GM19099 (cell line): ENCODE measurements at regions not wholly inside any gene's neighbourhood (a gene's known extent, or its start where the extent isn't known, plus 50 kb on each side); places are given as distances from the start of the nearest gene placed in this dataset.

Source experiments
- POLR2A ChIP-seq: IDR thresholded peaks from 3 replicates; pipeline ENCODE4 v1.6.1; 2011; ENCODE audit warnings: low read depth; ENCODE audit not compliant: insufficient read length; ENCODE audit errors: extremely low read depth

DNA sequence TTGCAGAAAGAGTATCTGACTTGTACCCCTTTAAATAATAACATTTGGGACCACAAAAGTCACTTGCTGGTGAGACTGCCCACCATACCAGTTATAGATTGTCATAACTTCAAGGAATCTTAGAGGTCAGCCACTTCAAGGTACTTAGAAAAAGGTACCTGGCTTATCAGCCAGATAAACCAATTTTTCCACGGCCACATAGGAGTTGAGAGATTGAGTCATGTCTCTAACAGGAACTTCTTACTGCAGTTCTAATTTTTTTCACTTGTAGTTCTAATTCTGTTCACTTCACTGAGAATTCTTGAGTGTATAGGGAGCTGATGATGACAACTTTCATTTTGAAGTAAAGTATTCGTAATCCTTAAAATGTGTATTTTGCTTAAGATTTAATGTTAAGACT, 317.1 kb upstream of the CBLB start:
- TF ChIP-seq POLR2A, result no peak

DNA sequence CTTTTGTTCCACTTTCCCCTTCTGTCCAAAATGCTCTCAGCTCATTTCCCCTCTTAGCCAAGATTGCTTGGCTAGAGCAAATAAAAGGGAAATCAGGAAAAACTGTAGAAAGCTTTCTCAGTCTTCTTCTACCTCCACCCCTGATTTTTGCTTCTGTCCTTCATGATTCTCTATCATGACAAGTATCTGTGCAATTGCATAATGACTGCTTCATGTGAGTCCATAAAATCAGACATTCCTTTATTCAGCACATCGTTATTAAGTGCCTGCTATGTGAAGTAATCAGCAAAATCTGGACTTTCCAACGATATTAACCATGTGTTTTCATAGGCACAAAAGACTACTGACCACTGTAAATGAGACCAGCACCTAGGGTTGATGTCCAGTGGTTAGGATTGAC, 321.5 kb upstream of the CBLB start:
- no peak for TF ChIP-seq POLR2A

DNA sequence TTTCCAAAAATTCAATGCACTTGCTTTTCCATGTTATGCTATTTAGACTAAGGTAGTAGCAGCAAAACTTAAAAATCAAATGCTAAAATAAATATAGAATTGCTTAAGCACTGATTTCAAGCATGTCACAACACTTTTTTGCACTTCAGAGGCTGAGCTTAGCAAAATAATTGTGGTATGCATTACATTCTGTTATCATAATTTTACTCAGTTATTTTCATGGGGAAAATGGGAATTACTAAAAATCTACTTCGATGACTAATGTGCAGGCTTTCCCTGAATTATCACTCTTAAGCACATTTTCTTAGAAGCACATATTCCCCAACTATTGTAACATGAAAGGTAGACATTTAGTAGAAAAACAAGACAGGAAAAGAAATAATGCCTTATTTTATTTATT, 322.4 kb upstream of the CBLB start:
- no peak for TF ChIP-seq POLR2A

DNA sequence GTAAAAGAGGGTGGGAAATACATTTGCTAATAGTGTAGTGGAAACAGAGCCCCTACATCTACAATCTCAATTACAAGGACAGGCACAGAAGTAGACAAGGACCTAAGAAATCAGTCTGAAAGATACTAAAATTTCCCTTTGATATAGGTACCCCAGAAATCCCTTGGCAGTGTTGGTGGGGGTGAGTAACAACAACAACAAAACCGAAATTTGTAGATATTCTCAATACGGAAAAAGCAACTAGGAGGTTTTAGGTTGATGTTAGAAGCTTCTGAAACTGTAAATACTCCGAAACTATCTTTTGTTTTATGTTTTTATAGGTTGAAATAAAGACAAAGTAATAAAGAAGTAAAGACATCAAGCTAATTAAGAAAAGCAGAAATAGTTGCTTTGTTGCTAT, 323.1 kb upstream of the CBLB start:
- no peak for TF ChIP-seq POLR2A

DNA sequence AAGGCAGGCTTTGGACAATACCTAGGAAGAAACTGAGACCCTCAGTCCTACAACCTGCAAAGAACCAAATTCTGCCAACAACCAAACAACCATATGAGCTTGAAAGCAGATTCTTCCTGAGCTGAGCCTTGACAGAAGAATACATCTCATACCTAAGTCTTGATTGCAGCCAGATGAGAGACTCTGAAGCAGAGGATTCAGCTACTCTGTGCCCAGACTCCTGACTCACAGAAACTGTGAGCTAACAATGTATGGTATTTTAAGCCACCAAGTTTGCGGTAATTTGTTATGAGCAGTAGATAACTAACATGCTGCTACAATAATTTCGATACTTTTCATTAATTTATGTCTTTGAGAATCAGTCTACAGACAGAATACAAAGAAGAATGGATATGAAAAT, 325.1 kb upstream of the CBLB start:
- TF ChIP-seq POLR2A, result no peak

DNA sequence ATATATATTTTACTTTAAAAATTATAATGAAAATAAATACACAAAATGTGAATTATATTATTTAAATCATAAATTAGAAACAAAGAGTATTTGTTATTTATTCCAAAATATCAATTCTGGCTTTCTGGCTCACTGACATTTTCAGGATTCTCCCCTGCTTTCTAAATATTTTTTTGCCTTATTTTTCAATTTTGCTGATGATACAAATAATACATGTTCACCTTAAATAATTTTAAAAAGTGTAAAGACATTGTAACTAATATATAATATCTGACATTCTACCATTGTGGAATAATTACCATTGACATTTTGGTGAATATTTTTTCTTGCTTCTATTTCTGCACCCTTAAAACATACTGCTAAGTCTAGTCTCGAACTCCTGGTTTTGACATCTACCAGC, 325.9 kb upstream of the CBLB start:
- TF ChIP-seq POLR2A, result no peak

DNA sequence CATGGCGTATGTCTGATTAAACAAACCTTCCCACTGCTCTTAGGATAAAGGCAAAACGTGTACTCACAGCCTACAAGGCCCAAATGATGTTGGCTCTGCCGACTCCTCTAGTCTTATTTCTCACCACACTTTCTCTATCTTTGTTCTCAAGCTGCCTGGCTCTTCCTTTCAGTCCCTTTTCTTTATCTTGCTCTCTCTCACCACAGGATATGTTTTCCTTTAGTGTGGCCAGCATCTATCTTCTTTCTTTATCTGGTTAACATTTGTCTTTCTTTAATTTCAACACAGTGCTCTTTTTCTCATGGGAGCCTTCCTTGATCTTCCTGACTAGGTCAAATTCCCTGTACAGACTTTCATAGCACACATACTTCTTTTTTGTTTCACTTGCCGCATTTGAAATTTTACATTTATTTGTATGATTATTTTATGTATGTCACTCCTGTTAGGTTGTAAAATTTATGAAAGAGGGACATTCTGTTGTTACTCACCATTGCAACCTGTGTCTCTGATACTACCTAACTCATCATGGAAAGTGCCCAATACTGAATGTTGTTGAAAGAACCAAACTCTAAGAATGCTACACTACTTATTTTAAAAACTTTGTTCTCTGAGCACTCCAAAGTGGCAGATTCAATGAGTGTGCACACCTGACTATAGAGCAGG, 328.9 kb upstream of the CBLB start:
- TF ChIP-seq POLR2A, result no peak

DNA sequence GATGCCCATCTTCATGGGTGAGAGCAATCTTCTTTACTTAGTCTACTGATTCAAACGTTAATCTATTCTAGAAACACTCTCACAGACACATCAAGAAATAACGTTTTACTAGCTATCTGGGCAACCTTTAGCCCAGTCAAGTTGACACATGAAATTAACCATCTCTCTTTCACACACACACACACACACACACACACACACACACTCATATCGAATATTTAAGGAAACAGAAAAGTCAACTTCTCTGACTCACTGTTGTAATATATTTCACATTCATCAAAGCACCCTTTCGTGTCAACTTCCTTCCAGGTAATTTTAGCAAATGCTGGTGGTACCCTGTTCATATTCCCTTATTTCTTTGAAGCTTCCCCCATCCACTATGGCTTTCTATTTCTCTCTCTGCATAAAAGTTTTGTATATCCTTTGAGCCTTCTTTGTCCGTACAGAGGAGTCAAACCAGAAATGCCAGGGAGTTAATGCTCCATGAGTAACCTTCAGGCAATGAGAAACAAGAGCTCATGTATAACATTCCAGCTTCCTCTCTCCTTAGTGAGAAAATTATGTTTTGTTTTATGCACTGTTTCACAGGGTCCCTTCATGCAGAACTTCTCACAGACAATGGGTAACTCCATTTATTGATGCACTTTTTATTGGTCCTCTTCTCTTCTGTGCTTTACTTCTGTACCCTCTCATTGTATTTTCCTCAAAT, 335.5 kb upstream of the CBLB start:
- no peak for TF ChIP-seq POLR2A

DNA sequence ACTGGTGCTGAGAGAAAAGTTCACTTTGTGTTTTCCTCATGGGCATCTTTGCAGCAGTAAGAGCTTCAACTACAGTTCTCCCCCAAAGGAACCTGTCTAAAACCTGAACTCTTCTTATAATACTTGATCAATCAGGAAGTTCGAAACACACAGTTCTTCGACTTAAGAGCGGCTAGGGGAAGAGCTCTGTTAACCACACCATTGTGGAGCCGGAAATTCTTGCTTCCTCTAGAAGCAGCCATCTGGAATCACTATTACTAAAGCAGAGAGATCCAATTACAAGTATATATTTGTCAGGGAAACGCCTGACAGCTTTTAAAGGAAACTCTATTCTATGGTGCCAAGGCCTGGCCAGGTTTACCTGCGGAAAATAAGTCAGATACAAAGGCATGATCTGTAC, 337.3 kb upstream of the CBLB start:
- TF ChIP-seq POLR2A, result no peak

DNA sequence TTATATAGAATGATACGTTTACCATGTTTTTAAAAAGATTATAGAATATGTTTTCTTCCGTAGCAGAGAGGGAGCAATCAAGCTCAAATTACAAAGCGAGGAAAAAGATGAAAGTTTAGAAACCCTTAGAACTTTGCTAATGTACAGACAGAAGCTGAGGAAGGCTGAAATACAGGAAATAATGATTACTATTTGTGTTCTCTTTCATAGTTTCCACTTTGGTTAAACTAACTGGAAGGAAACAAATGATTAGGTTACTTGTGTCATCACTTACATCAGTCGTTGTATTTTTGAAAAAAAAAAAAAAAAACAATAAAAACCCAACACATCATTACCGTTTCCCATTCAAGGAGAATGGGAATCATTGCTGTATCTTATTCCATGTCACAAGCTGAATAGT, 337.8 kb upstream of the CBLB start:
- no peak for TF ChIP-seq POLR2A

DNA sequence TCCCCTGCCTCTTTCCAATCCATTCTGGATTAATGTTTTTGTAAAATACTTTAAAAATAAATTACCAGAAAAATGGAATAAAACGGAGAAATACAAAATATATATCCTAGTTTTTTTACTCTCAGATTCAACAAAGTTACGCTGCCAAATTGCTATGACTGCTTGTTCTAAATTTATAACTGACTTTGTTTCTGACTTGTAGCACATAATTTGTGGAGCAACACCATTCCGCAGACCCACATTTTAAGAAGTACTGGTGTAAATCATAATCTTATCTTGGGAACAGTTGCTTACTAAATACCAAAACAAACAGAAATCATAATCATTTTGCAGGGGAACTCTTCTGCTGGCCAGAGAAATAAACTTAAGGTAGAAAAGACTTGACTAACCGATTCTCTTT, 339.4 kb upstream of the CBLB start:
- no peak for TF ChIP-seq POLR2A

DNA sequence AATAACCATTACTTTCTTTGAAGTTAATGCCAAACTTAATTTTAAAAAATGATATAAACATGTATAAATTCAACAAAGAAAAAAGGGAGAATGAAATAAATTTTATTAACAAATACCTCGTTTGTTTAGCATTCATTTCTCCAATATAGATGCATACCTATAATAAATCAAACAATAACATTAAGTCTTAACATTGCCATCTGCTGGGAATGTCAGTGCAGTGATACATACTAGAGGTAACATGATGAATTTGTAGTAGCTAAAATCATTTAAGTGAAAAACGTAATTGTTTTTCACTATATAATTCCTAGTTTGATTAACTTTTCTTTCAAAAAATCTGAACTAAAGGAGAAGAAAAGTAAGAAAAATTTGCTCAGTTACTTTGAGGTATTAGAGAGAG, 340.2 kb upstream of the CBLB start:
- TF ChIP-seq POLR2A, result no peak

DNA sequence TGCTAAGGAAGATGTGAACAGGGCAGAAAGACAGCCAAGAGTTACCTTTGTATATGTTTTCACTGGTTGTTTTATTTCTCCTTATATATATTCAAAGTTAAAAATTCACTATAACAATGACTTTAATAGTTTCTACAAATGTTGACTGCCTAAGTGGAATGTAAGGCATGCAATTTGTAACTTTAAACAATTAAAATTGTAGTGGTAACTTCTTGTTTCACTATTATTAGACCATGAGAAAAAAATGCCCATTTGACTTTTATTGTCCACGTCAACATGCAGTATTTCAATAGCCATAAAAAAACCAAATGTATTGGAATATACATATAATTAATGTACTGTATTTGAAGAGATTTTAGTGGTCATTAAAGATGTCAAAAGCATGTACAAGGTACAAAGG, 340.7 kb upstream of the CBLB start:
- TF ChIP-seq POLR2A, result no peak

DNA sequence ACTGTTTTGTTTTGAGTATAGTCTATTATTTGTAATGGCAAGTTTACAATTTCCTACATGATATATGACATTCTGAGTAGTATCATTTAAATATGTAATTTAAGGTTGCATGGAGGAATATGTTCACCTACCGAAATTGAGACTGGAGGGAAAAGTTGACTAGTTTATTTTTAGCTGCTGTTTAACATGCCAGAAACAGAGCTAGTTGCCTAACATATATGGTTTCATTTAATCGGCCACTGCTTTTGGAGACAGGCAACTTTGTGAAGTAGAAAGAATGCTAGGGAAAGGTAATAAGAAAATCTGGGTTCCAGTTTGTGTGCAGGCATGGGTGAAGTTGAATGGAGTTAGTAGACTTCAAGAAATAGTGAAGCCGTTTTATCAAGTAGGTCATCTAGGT, 342.1 kb upstream of the CBLB start:
- no peak for TF ChIP-seq POLR2A

DNA sequence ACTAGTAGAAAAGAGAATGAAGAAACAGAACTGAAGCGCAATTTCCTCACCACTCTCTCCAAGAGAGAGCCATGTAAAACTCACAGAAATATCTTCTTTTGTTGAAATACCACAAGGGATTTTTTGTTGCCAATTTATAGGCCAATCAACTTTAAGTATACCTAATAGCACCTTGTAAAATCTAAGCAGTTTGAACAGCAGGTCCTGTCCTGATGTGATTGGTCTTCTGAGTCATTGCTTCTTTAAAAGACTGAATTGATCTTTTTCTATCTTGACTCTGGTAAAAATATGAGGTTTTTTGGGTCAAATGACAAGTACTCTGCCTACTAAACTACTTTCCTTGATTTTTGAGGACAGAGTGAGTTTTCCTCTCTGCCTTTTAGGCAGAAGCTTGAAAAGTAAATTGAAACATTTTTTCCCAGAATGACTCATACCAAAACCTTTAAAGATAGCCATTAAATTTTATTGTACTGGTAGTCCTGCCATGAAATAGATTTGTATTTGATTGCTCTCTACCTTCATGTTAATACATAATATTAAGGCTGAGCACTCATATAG, 343.9 kb upstream of the CBLB start:
- no peak for TF ChIP-seq POLR2A

DNA sequence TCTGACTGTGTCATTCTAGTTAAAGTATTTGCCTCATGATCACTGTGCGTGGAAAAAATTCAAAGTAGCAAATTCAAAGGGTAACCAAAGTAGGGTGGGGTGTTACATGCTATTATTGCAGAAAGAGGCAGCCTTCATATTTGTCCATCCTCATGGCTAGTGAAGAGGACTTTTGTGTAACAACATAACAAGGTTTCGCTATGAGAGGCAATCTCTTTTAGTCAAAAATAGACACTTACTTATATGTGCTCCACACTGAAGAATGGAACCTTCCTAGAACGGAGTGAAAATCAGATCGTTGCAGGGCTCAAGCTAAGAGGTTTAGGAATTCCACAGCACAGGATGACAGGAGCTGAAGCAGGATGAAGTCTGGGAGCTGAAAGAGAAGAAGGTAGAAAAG, 345.1 kb upstream of the CBLB start:
- no peak for TF ChIP-seq POLR2A
